ENCODE measurements at regions not wholly inside any gene's neighbourhood (a gene's known extent, or its start where the extent isn't known, plus 50 kb on each side); places are given as distances from the start of the nearest gene placed in this dataset.

- ChIA-PET SMC1A (ENCODE audit: uncharacterized antibody, unreplicated experiment) (interaction anchor here (0.9 to 1.6 kb wide), 3 partner anchors 8 to 10 kb away, joined by 3 to 7 read pairs (median 3); no protein-coding TSS in a partner anchor), RAD21 (ENCODE audit: unreplicated experiment) (interaction anchor here (1.4 kb wide), 2 partner anchors 13 to 195 kb away, joined by 3 to 4 read pairs; no protein-coding TSS in a partner anchor), CTCF (interaction anchor here (1.0 to 1.3 kb wide), 3 partner anchors 10 to 37 kb away, joined by 3 to 4 read pairs (median 3); no protein-coding TSS in a partner anchor), POLR2A (interaction anchor here (0.6 to 2.0 kb wide), 5 partner anchors 9 to 262 kb away, joined by 3 to 7 read pairs (median 3); no protein-coding TSS in a partner anchor)
- H3K4me3 ChIP-seq, result no peak overlapping the region
- 13% methylated on average over 12 of the region's 12 CpGs for WGBS (ENCODE audit: insufficient coverage, insufficient replicate concordance, low lambda C conversion rate, missing lambda C conversion rate)
- no peaks in the 10 kb centered on the region for H4K20me1 ChIP-seq (ENCODE audit: control insufficient read depth, insufficient read depth)
- intact Hi-C loops (cut with micrococcal nuclease; ENCODE audit: unreplicated experiment) (no loop called here), in situ Hi-C loops (cut with MboI) (no loop called here)
- ATAC-seq (no peak), DNase-seq (ENCODE audit: low read depth, low spot score) (no peak), FAIRE-seq (no peak)
- no peaks in the 10 kb centered on the region for H3K9me3 ChIP-seq (replicated peaks; ENCODE audit: control insufficient read depth, insufficient read depth, low read length)
- no peak for TF ChIP-seq TAF1 (IDR thresholded peaks at IDR 0.05; ENCODE audit: borderline replicate concordance, low read depth, low read length)
- no peak for TF ChIP-seq RCOR1 (conservative IDR thresholded peaks at IDR 0.05; ENCODE audit: low read depth, low read length)
- no peak for TF ChIP-seq ESRRA (IDR thresholded peaks at IDR 0.05; ENCODE audit: low read length)
- TF ChIP-seq FOXK2 (IDR thresholded peaks at IDR 0.05), result no peak
- TF ChIP-seq BRCA1 (IDR thresholded peaks at IDR 0.05; ENCODE audit: low read depth, low read length), result no peak
- no peak for TF ChIP-seq HDAC6 (IDR thresholded peaks at IDR 0.05; ENCODE audit: unreplicated experiment)
- no peak for TF ChIP-seq MTA3 (IDR thresholded peaks at IDR 0.05; ENCODE audit: borderline replicate concordance, low read length)
- no peak for TF ChIP-seq RFX5 (IDR thresholded peaks at IDR 0.05; ENCODE audit: low read depth, low read length)
- no peak for TF ChIP-seq ATF2 (IDR thresholded peaks at IDR 0.05; ENCODE audit: low read length)
- TF ChIP-seq ZNF217 (IDR thresholded peaks at IDR 0.05), result no peak
- TF ChIP-seq IRF5 (IDR thresholded peaks at IDR 0.05; ENCODE audit: borderline replicate concordance), result no peak
- H3K27ac ChIP-seq (ENCODE audit: control insufficient read depth, insufficient read depth), result no peak overlapping the region
- no peak overlapping the region for H3K4me2 ChIP-seq (ENCODE audit: control insufficient read depth, insufficient read depth)
- H3K36me3 ChIP-seq (ENCODE audit: control insufficient read depth in 2 of 2, insufficient read depth in 2 of 2, low read length in 1 of 2), result no peaks in the 10 kb centered on the region
- H3K4me1 ChIP-seq (ENCODE audit: control insufficient read depth, insufficient read depth, low read length), result no peaks in the 10 kb centered on the region
- no peak overlapping the region for H3K9ac ChIP-seq (ENCODE audit: control insufficient read depth, insufficient read depth, low read length)
- H3K27me3 ChIP-seq (replicated peaks in 1 of 2; ENCODE audit: control insufficient read depth in 2 of 2, insufficient read depth in 2 of 2, low read length in 1 of 2), result no peaks in the 10 kb centered on the region; a peak in 1 of 4 replicates
- no peaks in the 10 kb centered on the region for H3K79me2 ChIP-seq (ENCODE audit: control insufficient read depth, insufficient read depth, low read length)
- BruUV-seq (replicated peaks), result no TSS peak
- no peak overlapping the region for H2AFZ ChIP-seq (ENCODE audit: control insufficient read depth, low read depth, low read length)
Measured at GRCh38 chr6:43968110-43968965, 158.9 kb downstream of the MRPL14 start.
